DND-41 (cell line): ENCODE measurements at regions not wholly inside any gene's neighbourhood (a gene's known extent, or its start where the extent isn't known, plus 50 kb on each side); places are given as distances from the start of the nearest gene placed in this dataset.

ENCODE experiments used
- ATAC-seq: fragments of 200-7000 bp; cut with Tn5 transposase; 3 replicates; pipeline ENCODE4 v1.9.1; 2021; ENCODE audit warnings: low read depth; ENCODE audit not compliant: insufficient read depth
- DNase-seq: peaks from one replicate; pipeline ENCODE4 v3.0.0-alpha.2; 2020
- H2AFZ ChIP-seq: 2 replicates; pipeline ENCODE4 v1.6.0; 2012; ENCODE audit warnings: low read depth, low read length
- H3K27ac ChIP-seq: 2 replicates; pipeline ENCODE4 v1.5.1; 2012; ENCODE audit warnings: low read length, inconsistent platforms
- H3K27me3 ChIP-seq: fragments of 200-600 bp; sonication (generic); 2 replicates; pipeline ENCODE4 v1.6.0; 2012; ENCODE audit warnings: low read length, mild to moderate bottlenecking, inconsistent platforms; ENCODE audit not compliant: insufficient read depth, poor library complexity
- H3K36me3 ChIP-seq: 2 replicates; pipeline ENCODE4 v1.5.1; 2012; ENCODE audit warnings: low read length, inconsistent platforms; ENCODE audit not compliant: insufficient read depth
- H3K4me1 ChIP-seq: 2 replicates; pipeline ENCODE4 v1.5.1; 2012; ENCODE audit warnings: mild to moderate bottlenecking, low read length; ENCODE audit not compliant: insufficient read depth
- H3K4me2 ChIP-seq: 2 replicates; pipeline ENCODE4 v1.6.0; 2012; ENCODE audit warnings: mild to moderate bottlenecking, moderate library complexity, low read length, inconsistent platforms; ENCODE audit not compliant: insufficient read depth
- H3K4me3 ChIP-seq, 2 experiments: fragments of 200-600 bp in 1 of 2; shearing (Covaris generic) in 1 of 2; 2 replicates each; pipeline ENCODE4 v1.5.1; 2012 to 2016; ENCODE audit warnings: inconsistent platforms in 2 of 2, low read length in 2 of 2, mild to moderate bottlenecking in 2 of 2, low read depth in 1 of 2, moderate library complexity in 1 of 2
- H3K79me2 ChIP-seq: 2 replicates; pipeline ENCODE4 v1.6.0; 2012; ENCODE audit warnings: low read length, inconsistent platforms; ENCODE audit not compliant: insufficient read depth
- H3K9ac ChIP-seq: 2 replicates; pipeline ENCODE4 v1.6.0; 2012; ENCODE audit warnings: low read depth, mild to moderate bottlenecking, inconsistent platforms, low read length, moderate library complexity
- H3K9me3 ChIP-seq: 2 replicates; pipeline ENCODE4 v1.5.1; 2012; ENCODE audit warnings: low read length, moderate library complexity, mild to moderate bottlenecking, inconsistent platforms; ENCODE audit not compliant: insufficient read depth, severe bottlenecking
- H4K20me1 ChIP-seq: 2 replicates; pipeline ENCODE4 v1.6.0; 2012; ENCODE audit warnings: low read length; ENCODE audit not compliant: insufficient read depth
- EZH2 ChIP-seq: IDR thresholded peaks from 3 replicates; pipeline ENCODE4 v1.6.1; 2012; ENCODE audit warnings: borderline replicate concordance, low read depth, mild to moderate bottlenecking, moderate library complexity, low read length, inconsistent platforms; ENCODE audit not compliant: severe bottlenecking
- TF ChIP-seq, protein P1 (sequence below): IDR thresholded peaks from 2 replicates; pipeline ENCODE4 v1.5.1; 2012; ENCODE audit warnings: borderline replicate concordance, low read length, moderate library complexity, mild to moderate bottlenecking; ENCODE audit not compliant: poor library complexity, severe bottlenecking; ENCODE audit errors: extremely low read depth

GRCh38 chr6:41455410-41455809 lies 90.8 kb upstream of the FOXP4 start:
- Histone ChIP-seq H3K9ac (no peak overlapping the region), H3K9me3 (no peaks in the 10 kb centered on the region), H3K4me3 (no peak overlapping the region), H3K27me3 (no peaks in the 10 kb centered on the region), H3K27ac (no peak overlapping the region), H3K36me3 (no peaks in the 10 kb centered on the region), H3K4me1 (no peaks in the 10 kb centered on the region), H2AFZ (no peak overlapping the region), H4K20me1 (no peaks in the 10 kb centered on the region), H3K79me2 (no peaks in the 10 kb centered on the region), H3K4me2 (no peak overlapping the region)
- ATAC-seq: no peak
- no peak for DNase-seq
- TF ChIP-seq EZH2: no peak
- TF ChIP-seq, protein P1, sequence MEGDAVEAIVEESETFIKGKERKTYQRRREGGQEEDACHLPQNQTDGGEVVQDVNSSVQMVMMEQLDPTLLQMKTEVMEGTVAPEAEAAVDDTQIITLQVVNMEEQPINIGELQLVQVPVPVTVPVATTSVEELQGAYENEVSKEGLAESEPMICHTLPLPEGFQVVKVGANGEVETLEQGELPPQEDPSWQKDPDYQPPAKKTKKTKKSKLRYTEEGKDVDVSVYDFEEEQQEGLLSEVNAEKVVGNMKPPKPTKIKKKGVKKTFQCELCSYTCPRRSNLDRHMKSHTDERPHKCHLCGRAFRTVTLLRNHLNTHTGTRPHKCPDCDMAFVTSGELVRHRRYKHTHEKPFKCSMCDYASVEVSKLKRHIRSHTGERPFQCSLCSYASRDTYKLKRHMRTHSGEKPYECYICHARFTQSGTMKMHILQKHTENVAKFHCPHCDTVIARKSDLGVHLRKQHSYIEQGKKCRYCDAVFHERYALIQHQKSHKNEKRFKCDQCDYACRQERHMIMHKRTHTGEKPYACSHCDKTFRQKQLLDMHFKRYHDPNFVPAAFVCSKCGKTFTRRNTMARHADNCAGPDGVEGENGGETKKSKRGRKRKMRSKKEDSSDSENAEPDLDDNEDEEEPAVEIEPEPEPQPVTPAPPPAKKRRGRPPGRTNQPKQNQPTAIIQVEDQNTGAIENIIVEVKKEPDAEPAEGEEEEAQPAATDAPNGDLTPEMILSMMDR: no peak

DNA sequence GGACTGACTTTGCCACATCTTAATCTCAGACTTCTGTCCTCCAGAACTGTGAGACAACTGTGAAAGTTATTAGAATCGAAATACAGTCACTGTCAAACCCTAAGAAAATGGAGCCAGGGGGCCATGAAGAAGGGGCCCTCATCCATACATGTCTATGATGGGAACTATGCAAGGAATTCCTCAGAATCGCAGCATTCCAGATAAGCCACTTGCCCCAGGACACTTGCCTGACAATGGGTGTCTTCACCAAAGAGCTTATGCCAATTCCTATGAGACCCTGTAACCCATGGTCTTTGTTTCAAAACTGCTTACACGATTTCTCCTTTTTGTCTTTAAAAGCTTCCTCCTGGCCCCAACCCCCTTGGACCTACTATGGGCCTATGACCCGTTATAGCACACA lies 90.4 kb upstream of the FOXP4 start:
- Histone ChIP-seq H3K79me2 (no peaks in the 10 kb centered on the region), H3K27me3 (no peaks in the 10 kb centered on the region), H3K27ac (no peak overlapping the region), H3K36me3 (no peaks in the 10 kb centered on the region), H3K9ac (no peak overlapping the region), H3K4me2 (no peak overlapping the region), H4K20me1 (no peaks in the 10 kb centered on the region), H3K4me3 (no peak overlapping the region), H2AFZ (no peak overlapping the region), H3K4me1 (no peaks in the 10 kb centered on the region), H3K9me3 (no peaks in the 10 kb centered on the region)
- DNase-seq (no peak), ATAC-seq (no peak)
- TF ChIP-seq, protein P1: no peak
- TF ChIP-seq EZH2: no peak

DNA sequence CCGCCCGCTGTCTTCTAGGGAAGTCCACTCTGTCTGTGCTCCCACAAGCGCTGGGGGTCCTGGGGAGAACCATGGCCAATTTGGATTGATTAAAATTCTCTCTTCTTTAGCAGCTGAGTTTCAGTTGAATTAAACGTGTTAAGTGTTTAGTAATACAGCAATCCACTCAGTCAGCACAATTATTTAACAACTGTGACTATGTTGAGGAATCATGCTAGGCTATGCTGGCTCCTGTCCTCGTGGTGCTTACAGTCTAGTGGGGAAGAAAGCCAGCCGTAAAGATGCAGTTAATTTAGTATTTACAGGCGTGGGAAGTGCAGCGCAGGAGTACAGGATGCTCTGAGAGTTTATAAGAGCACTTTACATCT lies 88.9 kb upstream of the FOXP4 start:
- Histone ChIP-seq H3K79me2 (no peaks in the 10 kb centered on the region), H3K27ac (no peak overlapping the region), H3K4me3 (no peak overlapping the region), H3K4me2 (no peak overlapping the region), H4K20me1 (no peaks in the 10 kb centered on the region), H3K27me3 (no peaks in the 10 kb centered on the region), H3K9me3 (no peaks in the 10 kb centered on the region), H2AFZ (no peak overlapping the region), H3K36me3 (no peaks in the 10 kb centered on the region), H3K4me1 (no peaks in the 10 kb centered on the region), H3K9ac (no peak overlapping the region)
- no peak for DNase-seq
- TF ChIP-seq, protein P1: no peak
- TF ChIP-seq EZH2: no peak
- ATAC-seq: no peak

DNA sequence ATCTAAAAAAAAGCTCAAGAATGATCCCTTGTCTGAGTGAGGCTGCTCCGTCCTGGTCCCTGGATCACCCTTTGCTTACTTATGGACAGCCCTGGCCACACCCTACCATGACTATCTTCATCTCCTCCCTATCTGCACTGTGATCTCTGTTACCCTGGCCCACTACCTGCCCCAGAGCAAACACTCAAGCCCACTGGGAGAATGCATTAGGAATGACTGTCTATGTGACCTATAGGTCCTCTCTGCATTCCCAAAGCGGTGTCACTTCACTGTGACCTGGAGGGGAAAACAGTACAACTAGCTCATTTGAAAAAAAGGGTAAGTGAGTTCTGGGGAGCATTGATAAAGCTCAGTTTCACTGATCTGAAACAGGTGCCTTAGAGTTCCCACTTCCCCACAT lies 86.4 kb upstream of the FOXP4 start:
- Histone ChIP-seq H3K79me2 (no peaks in the 10 kb centered on the region), H4K20me1 (no peaks in the 10 kb centered on the region), H3K4me3 (no peak overlapping the region), H2AFZ (no peak overlapping the region), H3K9me3 (no peaks in the 10 kb centered on the region), H3K9ac (no peak overlapping the region), H3K27me3 (no peaks in the 10 kb centered on the region), H3K4me2 (no peak overlapping the region), H3K4me1 (no peaks in the 10 kb centered on the region), H3K36me3 (no peaks in the 10 kb centered on the region), H3K27ac (no peak overlapping the region)
- DNase-seq (no peak), ATAC-seq (no peak)
- no peak for TF ChIP-seq EZH2
